ENCODE measurements at regions not wholly inside any gene's neighbourhood (a gene's known extent, or its start where the extent isn't known, plus 50 kb on each side); places are given as distances from the start of the nearest gene placed in this dataset.

- TF ChIP-seq, protein P1, sequence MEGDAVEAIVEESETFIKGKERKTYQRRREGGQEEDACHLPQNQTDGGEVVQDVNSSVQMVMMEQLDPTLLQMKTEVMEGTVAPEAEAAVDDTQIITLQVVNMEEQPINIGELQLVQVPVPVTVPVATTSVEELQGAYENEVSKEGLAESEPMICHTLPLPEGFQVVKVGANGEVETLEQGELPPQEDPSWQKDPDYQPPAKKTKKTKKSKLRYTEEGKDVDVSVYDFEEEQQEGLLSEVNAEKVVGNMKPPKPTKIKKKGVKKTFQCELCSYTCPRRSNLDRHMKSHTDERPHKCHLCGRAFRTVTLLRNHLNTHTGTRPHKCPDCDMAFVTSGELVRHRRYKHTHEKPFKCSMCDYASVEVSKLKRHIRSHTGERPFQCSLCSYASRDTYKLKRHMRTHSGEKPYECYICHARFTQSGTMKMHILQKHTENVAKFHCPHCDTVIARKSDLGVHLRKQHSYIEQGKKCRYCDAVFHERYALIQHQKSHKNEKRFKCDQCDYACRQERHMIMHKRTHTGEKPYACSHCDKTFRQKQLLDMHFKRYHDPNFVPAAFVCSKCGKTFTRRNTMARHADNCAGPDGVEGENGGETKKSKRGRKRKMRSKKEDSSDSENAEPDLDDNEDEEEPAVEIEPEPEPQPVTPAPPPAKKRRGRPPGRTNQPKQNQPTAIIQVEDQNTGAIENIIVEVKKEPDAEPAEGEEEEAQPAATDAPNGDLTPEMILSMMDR (IDR thresholded peaks at IDR 0.05; ENCODE audit: low read length): no peak
- no peak for TF ChIP-seq EZH2 (IDR thresholded peaks at IDR 0.05; ENCODE audit: borderline replicate concordance, low read length)
These were observed 336.7 kb downstream of the DTHD1 start for GRCh38 chr4:36618102-36618501.

All from OCI-LY1 (cell line).